K562 (cell line): ENCODE measurements at regions not wholly inside any gene's neighbourhood (a gene's known extent, or its start where the extent isn't known, plus 50 kb on each side); places are given as distances from the start of the nearest gene placed in this dataset.

ENCODE experiments used
- C11orf30 ChIP-seq: fragments of 450-650 bp; IDR thresholded peaks from 2 replicates; pipeline ENCODE4 v1.6.1; 2016; ENCODE audit warnings: low read depth, mild to moderate bottlenecking
- DIDO1 ChIP-seq: fragments of 450-650 bp; IDR thresholded peaks from 2 replicates; pipeline ENCODE4 v1.6.1; 2016; ENCODE audit warnings: low read depth, missing biosample characterization, missing genetic modification characterization
- ELF4 ChIP-seq: fragments of 450-650 bp; formaldehyde crosslinking; IDR thresholded peaks from 2 replicates; pipeline ENCODE4 v1.4.0; 2022; ENCODE audit warnings: missing genetic modification characterization
- MED1 ChIP-seq: sonication (generic); formaldehyde crosslinking; IDR thresholded peaks from 2 replicates; pipeline ENCODE4 v1.8.1; 2023; ENCODE audit warnings: missing genetic modification reagents, borderline replicate concordance
- PHF8 ChIP-seq: fragments of 200-600 bp; sonication (generic); IDR thresholded peaks from 2 replicates; pipeline ENCODE4 v1.6.1; 2012; ENCODE audit warnings: mixed run types, mild to moderate bottlenecking, inconsistent platforms, low read length, moderate library complexity, borderline replicate concordance
- TBL1XR1 ChIP-seq, 2 experiments: IDR thresholded peaks; 2 replicates each; pipeline ENCODE4 v1.6.1; 2012; ENCODE audit warnings: improper control_type of control experiment in 2 of 2, low read length in 2 of 2, mild to moderate bottlenecking in 1 of 2
- TF ChIP-seq, protein P1 (sequence below): fragments of 250-450 bp; sonication (Bioruptor Pico); IDR thresholded peaks from 2 replicates; pipeline ENCODE4 v1.8.0; 2021; ENCODE audit warnings: mild to moderate bottlenecking, moderate library complexity
- TF ChIP-seq, protein P2 (sequence below): fragments of 450-650 bp; IDR thresholded peaks from 2 replicates; pipeline ENCODE4 v1.6.1; 2016; ENCODE audit warnings: mild to moderate bottlenecking

DNA sequence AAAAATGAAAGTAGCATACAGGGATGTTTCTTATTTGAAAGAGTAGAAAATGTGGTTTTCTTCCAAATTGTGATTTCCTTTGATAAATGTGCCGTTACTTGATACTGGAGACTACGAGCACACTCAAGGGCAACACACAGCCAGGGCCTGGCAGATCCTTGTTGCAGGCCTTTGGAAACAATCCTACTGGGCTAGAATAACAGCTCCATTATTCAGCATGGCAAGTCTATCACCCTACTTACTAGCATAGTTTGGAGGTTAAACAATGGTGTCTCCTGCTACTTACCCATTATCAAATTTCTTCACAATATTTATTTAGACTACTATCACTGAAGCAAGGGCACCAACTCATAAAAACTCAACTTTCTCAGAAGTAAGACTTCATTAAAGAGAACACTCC is 140.8 kb upstream of the ZNF608 start (continued):
- TF ChIP-seq, protein P1, sequence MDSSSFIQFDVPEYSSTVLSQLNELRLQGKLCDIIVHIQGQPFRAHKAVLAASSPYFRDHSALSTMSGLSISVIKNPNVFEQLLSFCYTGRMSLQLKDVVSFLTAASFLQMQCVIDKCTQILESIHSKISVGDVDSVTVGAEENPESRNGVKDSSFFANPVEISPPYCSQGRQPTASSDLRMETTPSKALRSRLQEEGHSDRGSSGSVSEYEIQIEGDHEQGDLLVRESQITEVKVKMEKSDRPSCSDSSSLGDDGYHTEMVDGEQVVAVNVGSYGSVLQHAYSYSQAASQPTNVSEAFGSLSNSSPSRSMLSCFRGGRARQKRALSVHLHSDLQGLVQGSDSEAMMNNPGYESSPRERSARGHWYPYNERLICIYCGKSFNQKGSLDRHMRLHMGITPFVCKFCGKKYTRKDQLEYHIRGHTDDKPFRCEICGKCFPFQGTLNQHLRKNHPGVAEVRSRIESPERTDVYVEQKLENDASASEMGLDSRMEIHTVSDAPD (CRISPR knock-in tag) = no peak
- TF ChIP-seq, protein P2, sequence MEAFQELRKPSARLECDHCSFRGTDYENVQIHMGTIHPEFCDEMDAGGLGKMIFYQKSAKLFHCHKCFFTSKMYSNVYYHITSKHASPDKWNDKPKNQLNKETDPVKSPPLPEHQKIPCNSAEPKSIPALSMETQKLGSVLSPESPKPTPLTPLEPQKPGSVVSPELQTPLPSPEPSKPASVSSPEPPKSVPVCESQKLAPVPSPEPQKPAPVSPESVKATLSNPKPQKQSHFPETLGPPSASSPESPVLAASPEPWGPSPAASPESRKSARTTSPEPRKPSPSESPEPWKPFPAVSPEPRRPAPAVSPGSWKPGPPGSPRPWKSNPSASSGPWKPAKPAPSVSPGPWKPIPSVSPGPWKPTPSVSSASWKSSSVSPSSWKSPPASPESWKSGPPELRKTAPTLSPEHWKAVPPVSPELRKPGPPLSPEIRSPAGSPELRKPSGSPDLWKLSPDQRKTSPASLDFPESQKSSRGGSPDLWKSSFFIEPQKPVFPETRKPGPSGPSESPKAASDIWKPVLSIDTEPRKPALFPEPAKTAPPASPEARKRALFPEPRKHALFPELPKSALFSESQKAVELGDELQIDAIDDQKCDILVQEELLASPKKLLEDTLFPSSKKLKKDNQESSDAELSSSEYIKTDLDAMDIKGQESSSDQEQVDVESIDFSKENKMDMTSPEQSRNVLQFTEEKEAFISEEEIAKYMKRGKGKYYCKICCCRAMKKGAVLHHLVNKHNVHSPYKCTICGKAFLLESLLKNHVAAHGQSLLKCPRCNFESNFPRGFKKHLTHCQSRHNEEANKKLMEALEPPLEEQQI = no peak
- TF ChIP-seq PHF8 (no peak), MED1 (CRISPR knock-in tag) (no peak), ELF4 (CRISPR knock-in tag) (no peak), TBL1XR1 (IDR thresholded peaks at IDR 0.05; ENCODE audit: low read length in 2 of 2) (no peak), C11orf30 (no peak), DIDO1 (tag) (no peak)
